Ishikawa (cell line): ENCODE measurements at regions not wholly inside any gene's neighbourhood (a gene's known extent, or its start where the extent isn't known, plus 50 kb on each side); places are given as distances from the start of the nearest gene placed in this dataset.

Source experiments
- CEBPB ChIP-seq: IDR thresholded peaks from 2 replicates; pipeline ENCODE4 v1.6.1; 2012
- CREB1 ChIP-seq: IDR thresholded peaks from 2 replicates; pipeline ENCODE4 v1.6.1; 2012; ENCODE audit warnings: low read depth
- EGR1 ChIP-seq: IDR thresholded peaks from 2 replicates; pipeline ENCODE4 v1.6.1; 2012
- EP300 ChIP-seq: IDR thresholded peaks from 2 replicates; pipeline ENCODE4 v1.6.1; 2012; ENCODE audit warnings: borderline replicate concordance
- FOXM1 ChIP-seq: IDR thresholded peaks from 2 replicates; pipeline ENCODE4 v1.6.1; 2012; ENCODE audit warnings: low read depth, borderline replicate concordance
- NFIC ChIP-seq: IDR thresholded peaks from 2 replicates; pipeline ENCODE4 v1.6.1; 2012
- RAD21 ChIP-seq: IDR thresholded peaks from 2 replicates; pipeline ENCODE4 v1.6.1; 2012; ENCODE audit warnings: low read depth
- REST ChIP-seq: IDR thresholded peaks from 2 replicates; pipeline ENCODE4 v1.6.1; 2012; ENCODE audit warnings: low read depth, mild to moderate bottlenecking
- TAF1 ChIP-seq: IDR thresholded peaks from 2 replicates; pipeline ENCODE4 v1.6.1; 2012; ENCODE audit warnings: low read depth, mild to moderate bottlenecking
- TCF12 ChIP-seq: IDR thresholded peaks from 2 replicates; pipeline ENCODE4 v1.6.1; 2012; ENCODE audit warnings: low read depth
- TEAD4 ChIP-seq: IDR thresholded peaks from 2 replicates; pipeline ENCODE4 v1.6.1; 2012
- YY1 ChIP-seq: IDR thresholded peaks from 2 replicates; pipeline ENCODE4 v1.6.1; 2012; ENCODE audit warnings: low read depth
- ZBTB7A ChIP-seq: IDR thresholded peaks from 2 replicates; pipeline ENCODE4 v1.6.1; 2012; ENCODE audit warnings: low read depth
- TF ChIP-seq, protein P1 (sequence below): IDR thresholded peaks from 2 replicates; pipeline ENCODE4 v1.6.1; 2012
- TF ChIP-seq, protein P2 (sequence below): IDR thresholded peaks from 2 replicates; pipeline ENCODE4 v1.6.1; 2012

- no peak for TF ChIP-seq TEAD4
- no peak for TF ChIP-seq TCF12
- TF ChIP-seq, protein P1, sequence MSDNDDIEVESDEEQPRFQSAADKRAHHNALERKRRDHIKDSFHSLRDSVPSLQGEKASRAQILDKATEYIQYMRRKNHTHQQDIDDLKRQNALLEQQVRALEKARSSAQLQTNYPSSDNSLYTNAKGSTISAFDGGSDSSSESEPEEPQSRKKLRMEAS, result no peak
- no peak for TF ChIP-seq FOXM1
- TF ChIP-seq TAF1, result no peak
- no peak for TF ChIP-seq CREB1
- TF ChIP-seq REST, result no peak
- no peak for TF ChIP-seq YY1
- TF ChIP-seq EGR1, result no peak
- TF ChIP-seq EP300, result no peak
- TF ChIP-seq RAD21, result no peak
Measured at GRCh38 chr22:49540913-49541692, 286.6 kb downstream of the BRD1 start.

- TF ChIP-seq EP300 (no peak), CREB1 (no peak), YY1 (no peak), EGR1 (no peak), NFIC (no peak)
- TF ChIP-seq, protein P2, sequence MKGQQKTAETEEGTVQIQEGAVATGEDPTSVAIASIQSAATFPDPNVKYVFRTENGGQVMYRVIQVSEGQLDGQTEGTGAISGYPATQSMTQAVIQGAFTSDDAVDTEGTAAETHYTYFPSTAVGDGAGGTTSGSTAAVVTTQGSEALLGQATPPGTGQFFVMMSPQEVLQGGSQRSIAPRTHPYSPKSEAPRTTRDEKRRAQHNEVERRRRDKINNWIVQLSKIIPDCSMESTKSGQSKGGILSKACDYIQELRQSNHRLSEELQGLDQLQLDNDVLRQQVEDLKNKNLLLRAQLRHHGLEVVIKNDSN, result no peak
Measured at GRCh38 chr22:49540084-49540912, 287.4 kb downstream of the BRD1 start.

GRCh38 chr22:49538006-49538405 is 289.7 kb downstream of the BRD1 start:
- TF ChIP-seq ZBTB7A, result no peak
- TF ChIP-seq, protein P2, result no peak
- no peak for TF ChIP-seq RAD21
- no peak for TF ChIP-seq EGR1
- no peak for TF ChIP-seq REST
- no peak for TF ChIP-seq EP300

DNA sequence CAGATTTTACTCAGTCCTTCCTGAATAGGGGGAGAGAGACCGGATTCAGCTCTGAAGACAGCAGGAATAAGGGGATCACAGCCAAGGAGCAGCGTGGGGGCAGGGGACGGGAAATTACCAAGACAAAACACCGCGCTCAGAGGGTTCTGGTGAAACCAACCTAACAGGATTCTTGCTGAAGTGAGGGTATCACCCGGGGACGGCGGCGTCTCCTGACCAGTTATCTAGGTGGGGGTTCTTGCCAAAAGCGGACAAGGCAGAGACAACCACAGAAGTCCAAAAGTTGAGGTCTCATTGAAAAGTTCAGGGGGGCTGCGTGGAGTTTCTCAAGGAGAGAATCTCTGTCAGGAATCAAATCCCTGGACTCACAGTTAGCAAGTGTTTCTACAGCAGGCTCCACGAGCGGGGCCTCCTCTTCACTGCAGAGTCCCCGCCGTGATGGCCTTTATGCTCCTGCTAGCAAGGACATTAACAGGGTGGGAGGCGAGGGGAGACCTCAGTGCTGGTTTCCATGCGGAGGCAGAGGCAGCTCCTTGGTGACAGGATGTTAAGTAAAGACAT is 291.0 kb downstream of the BRD1 start:
- TF ChIP-seq TEAD4, result no peak
- no peak for TF ChIP-seq ZBTB7A
- TF ChIP-seq TCF12, result no peak
- no peak for TF ChIP-seq TAF1
- TF ChIP-seq CEBPB, result no peak
- TF ChIP-seq FOXM1, result no peak
- TF ChIP-seq REST, result no peak
- no peak for TF ChIP-seq NFIC
- TF ChIP-seq RAD21, result no peak
- TF ChIP-seq YY1, result no peak
- TF ChIP-seq, protein P2, result no peak
- TF ChIP-seq EGR1, result no peak
- no peak for TF ChIP-seq CREB1
- TF ChIP-seq, protein P1, result no peak
- TF ChIP-seq EP300, result no peak
